ENCODE measurements at regions not wholly inside any gene's neighbourhood (a gene's known extent, or its start where the extent isn't known, plus 50 kb on each side); places are given as distances from the start of the nearest gene placed in this dataset.

- TF ChIP-seq TAF1 (CRISPR knock-in tag; IDR thresholded peaks at IDR 0.05) (no peak), MAFG (CRISPR knock-in tag; IDR thresholded peaks at IDR 0.05) (no peak), ZBTB10 (CRISPR knock-in tag; IDR thresholded peaks at IDR 0.05; ENCODE audit: borderline replicate concordance) (no peak), HOXA7 (CRISPR knock-in tag; IDR thresholded peaks at IDR 0.05) (no peak), GFI1 (CRISPR knock-in tag; IDR thresholded peaks at IDR 0.05; ENCODE audit: borderline replicate concordance) (no peak)
Measured at GRCh38 chr20:22863826-22864225, 171.3 kb upstream of the SSTR4 start.

Data from HepG2 (cell line).